NT2/D1 (cell line): ENCODE measurements at regions not wholly inside any gene's neighbourhood (a gene's known extent, or its start where the extent isn't known, plus 50 kb on each side); places are given as distances from the start of the nearest gene placed in this dataset.

Source experiments
- DNase-seq: peaks from one replicate; pipeline ENCODE4 v3.0.0-alpha.2; 2011; ENCODE audit warnings: low read depth, low spot score
- H3K27me3 ChIP-seq: 2 replicates; pipeline ENCODE4 v1.6.0; 2011; ENCODE audit warnings: mild to moderate bottlenecking; ENCODE audit not compliant: insufficient read length, insufficient read depth
- H3K36me3 ChIP-seq: 2 replicates; pipeline ENCODE4 v1.6.1; 2011; ENCODE audit warnings: mild to moderate bottlenecking, low read length, mixed read lengths; ENCODE audit not compliant: insufficient read depth, insufficient read length
- H3K4me1 ChIP-seq: 2 replicates; pipeline ENCODE4 v1.5.1; 2011; ENCODE audit not compliant: insufficient read depth, insufficient read length
- H3K4me3 ChIP-seq: 2 replicates; pipeline ENCODE4 v1.5.1; 2011; ENCODE audit warnings: low read depth; ENCODE audit not compliant: insufficient read length
- H3K9ac ChIP-seq: 2 replicates; pipeline ENCODE4 v1.6.0; 2011; ENCODE audit warnings: low read depth; ENCODE audit not compliant: insufficient read length
- H3K9me3 ChIP-seq: 2 replicates; pipeline ENCODE4 v1.5.1; 2011; ENCODE audit warnings: mild to moderate bottlenecking, low read length; ENCODE audit not compliant: insufficient read depth
- SUZ12 ChIP-seq: IDR thresholded peaks from 2 replicates; pipeline ENCODE4 v1.6.1; 2011; ENCODE audit not compliant: insufficient read length, insufficient read depth; ENCODE audit errors: extremely low read depth
- YY1 ChIP-seq: IDR thresholded peaks from 2 replicates; pipeline ENCODE4 v1.6.1; 2011; ENCODE audit not compliant: insufficient read length, insufficient read depth
- ZNF274 ChIP-seq: IDR thresholded peaks from 2 replicates; pipeline ENCODE4 v1.6.1; 2011; ENCODE audit warnings: mild to moderate bottlenecking, low read depth, low read length

GRCh38 chr10:129280908-129281586 is 186.0 kb upstream of the MGMT start:
- peaks cover 5% of the 10 kb centered on the region; the same call in 1 of the 2 replicates for H3K9me3 ChIP-seq
- no peaks in the 10 kb centered on the region for H3K36me3 ChIP-seq
- no peak for TF ChIP-seq SUZ12
- TF ChIP-seq ZNF274: no peak
- TF ChIP-seq YY1: no peak
- H3K9ac ChIP-seq: no peak overlapping the region
- no peaks in the 10 kb centered on the region for H3K4me1 ChIP-seq
- no peak for DNase-seq
- no peaks in the 10 kb centered on the region for H3K27me3 ChIP-seq
- H3K4me3 ChIP-seq: no peak overlapping the region

GRCh38 chr10:129285459-129285858 is 181.6 kb upstream of the MGMT start:
- TF ChIP-seq ZNF274: no peak
- TF ChIP-seq YY1: no peak
- TF ChIP-seq SUZ12: no peak
- Histone ChIP-seq H3K9me3 (peaks cover 5% of the 10 kb centered on the region; the same call in 1 of the 2 replicates), H3K27me3 (no peaks in the 10 kb centered on the region), H3K4me3 (no peak overlapping the region), H3K4me1 (no peaks in the 10 kb centered on the region), H3K36me3 (no peaks in the 10 kb centered on the region), H3K9ac (no peak overlapping the region)
- DNase-seq: no peak

- H3K4me1 ChIP-seq: no peaks in the 10 kb centered on the region
- no peaks in the 10 kb centered on the region for H3K36me3 ChIP-seq
- TF ChIP-seq ZNF274: no peak
- TF ChIP-seq SUZ12: no peak
- no peak for TF ChIP-seq YY1
- no peak for DNase-seq
- H3K4me3 ChIP-seq: no peak overlapping the region
- H3K9ac ChIP-seq: no peak overlapping the region
- no peaks in the 10 kb centered on the region for H3K9me3 ChIP-seq
- H3K27me3 ChIP-seq: no peaks in the 10 kb centered on the region
Observed at GRCh38 chr10:129288999-129289584, 177.9 kb upstream of the MGMT start.

- Histone ChIP-seq H3K9me3 (no peaks in the 10 kb centered on the region), H3K4me1 (no peaks in the 10 kb centered on the region), H3K27me3 (no peaks in the 10 kb centered on the region), H3K4me3 (no peak overlapping the region), H3K36me3 (no peaks in the 10 kb centered on the region), H3K9ac (no peak overlapping the region)
- DNase-seq: no peak
- TF ChIP-seq SUZ12 (no peak), YY1 (no peak), ZNF274 (no peak)
Observed at GRCh38 chr10:129293991-129294700, 172.9 kb upstream of the MGMT start.

- no peak overlapping the region for H3K4me3 ChIP-seq
- H3K27me3 ChIP-seq: no peaks in the 10 kb centered on the region
- H3K9ac ChIP-seq: no peak overlapping the region
- H3K4me1 ChIP-seq: no peaks in the 10 kb centered on the region
- DNase-seq: no peak
- TF ChIP-seq SUZ12: no peak
- TF ChIP-seq ZNF274: no peak
- no peak for TF ChIP-seq YY1
- no peaks in the 10 kb centered on the region for H3K36me3 ChIP-seq
- H3K9me3 ChIP-seq: no peaks in the 10 kb centered on the region
Observed at GRCh38 chr10:129294944-129295343, 172.1 kb upstream of the MGMT start.

GRCh38 chr10:129305046-129305445 is 162.0 kb upstream of the MGMT start:
- Histone ChIP-seq H3K9ac (no peak overlapping the region), H3K4me1 (no peaks in the 10 kb centered on the region), H3K4me3 (no peak overlapping the region)

GRCh38 chr10:129307141-129307540 is 159.9 kb upstream of the MGMT start:
- Histone ChIP-seq H3K9ac (no peak overlapping the region), H3K36me3 (no peaks in the 10 kb centered on the region), H3K27me3 (no peaks in the 10 kb centered on the region), H3K4me1 (no peaks in the 10 kb centered on the region), H3K4me3 (no peak overlapping the region), H3K9me3 (no peaks in the 10 kb centered on the region)
- DNase-seq: no peak
- no peak for TF ChIP-seq SUZ12
- TF ChIP-seq ZNF274: no peak
- TF ChIP-seq YY1: no peak

More at GRCh38 chr10:129305046-129305445, 162.0 kb upstream of the MGMT start:
- no peak for DNase-seq
- H3K36me3 ChIP-seq: no peaks in the 10 kb centered on the region
- no peaks in the 10 kb centered on the region for H3K27me3 ChIP-seq
- TF ChIP-seq SUZ12: no peak
- TF ChIP-seq YY1: no peak
- no peak for TF ChIP-seq ZNF274
- no peaks in the 10 kb centered on the region for H3K9me3 ChIP-seq
